ENCODE measurements at regions not wholly inside any gene's neighbourhood (a gene's known extent, or its start where the extent isn't known, plus 50 kb on each side); places are given as distances from the start of the nearest gene placed in this dataset.

DNA sequence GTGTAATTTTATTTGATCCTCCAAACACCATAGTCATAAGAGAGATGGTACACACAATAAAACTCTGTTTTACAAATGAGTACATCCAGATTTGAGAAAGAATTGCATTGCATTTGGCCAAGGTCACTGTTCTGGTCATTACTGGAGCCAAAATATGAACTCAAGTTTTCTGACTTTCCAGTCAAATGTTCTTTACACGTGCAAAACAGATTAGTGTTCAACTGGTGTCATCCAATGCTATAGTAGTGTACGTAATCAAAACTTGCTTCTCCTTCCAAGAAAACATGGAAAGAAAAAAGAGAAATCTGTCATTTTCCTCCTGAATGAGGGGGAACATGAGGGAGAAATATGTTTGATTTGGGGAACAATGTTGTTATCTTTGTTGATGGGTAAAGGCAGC is 291.9 kb downstream of the NAF1 start:
- ATAC-seq (no peak), DNase-seq (no peak)
- H3K9ac ChIP-seq (ENCODE audit: low read length), result no peak overlapping the region
- CTCF ChIA-PET, result no interaction called here
- H3K4me1 ChIP-seq (ENCODE audit: insufficient read depth, low read length), result no peaks in the 10 kb centered on the region
- no peaks in the 10 kb centered on the region for H3K79me2 ChIP-seq (ENCODE audit: low read length)
- H2AFZ ChIP-seq (ENCODE audit: low read length), result no peak overlapping the region
- no peaks in the 10 kb centered on the region for H3K27me3 ChIP-seq (ENCODE audit: low read length)
- BruUV-seq (replicated peaks), result no TSS peak
- intact Hi-C loops (cut with micrococcal nuclease), result no loop called here
- no peak overlapping the region for H3K4me3 ChIP-seq (ENCODE audit: low read length)
- H3K36me3 ChIP-seq (ENCODE audit: low read depth, low read length), result no peaks in the 10 kb centered on the region
- H3F3A ChIP-seq (ENCODE audit: low read length, unreplicated experiment), result no peaks in the 10 kb centered on the region
- no peak overlapping the region for H3K4me2 ChIP-seq (ENCODE audit: low read length)
- no peaks in the 10 kb centered on the region for H3K9me3 ChIP-seq (ENCODE audit: low read length)
- no peak overlapping the region for H3K27ac ChIP-seq (ENCODE audit: low read length)
- POLR2A ChIA-PET (ENCODE audit: unreplicated experiment), result no interaction called here
- no peaks in the 10 kb centered on the region for H4K20me1 ChIP-seq (ENCODE audit: low read length)
- no peak for TF ChIP-seq EZH2 (IDR thresholded peaks at IDR 0.05; ENCODE audit: low read length, unreplicated experiment)
- no peak for TF ChIP-seq EZH2phosphoT487 (IDR thresholded peaks at IDR 0.05; ENCODE audit: borderline replicate concordance, low read length)
- TF ChIP-seq CTCF (conservative IDR thresholded peaks at IDR 0.05; ENCODE audit: low read depth, low read length), result no peak
- H3K9me2 ChIP-seq (replicated peaks; ENCODE audit: low read length), result no peaks in the 10 kb centered on the region

DNA sequence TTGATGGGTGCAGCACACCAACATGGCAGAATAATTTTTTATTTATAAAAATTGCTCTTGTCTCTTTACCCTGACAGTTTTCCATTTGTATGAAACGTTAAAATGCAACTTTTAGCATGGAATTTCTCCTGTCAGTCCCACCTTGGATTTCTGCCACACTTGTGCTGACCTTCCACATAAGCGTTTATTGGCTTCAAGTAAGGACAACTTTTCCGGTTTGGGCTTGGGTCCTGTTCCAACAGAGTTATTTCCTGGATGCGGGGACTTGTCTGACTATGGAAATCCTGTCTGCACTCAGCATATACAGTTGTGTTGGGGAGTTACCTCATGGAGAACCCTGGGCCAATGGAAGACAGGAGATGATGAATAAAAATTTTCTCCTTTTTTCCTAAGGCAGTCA is 294.7 kb downstream of the NAF1 start:
- ATAC-seq, result no peak

GRCh38 chr4:162869157-162869556 is 297.5 kb downstream of the NAF1 start:
- no peak overlapping the region for H3K4me3 ChIP-seq (ENCODE audit: low read length)
- H4K20me1 ChIP-seq (ENCODE audit: low read length), result no peaks in the 10 kb centered on the region
- no peak overlapping the region for H2AFZ ChIP-seq (ENCODE audit: low read length)
- no peaks in the 10 kb centered on the region for H3F3A ChIP-seq (ENCODE audit: low read length, unreplicated experiment)
- CTCF ChIA-PET, result no interaction called here
- no TSS peak for BruUV-seq (replicated peaks)
- H3K9ac ChIP-seq (ENCODE audit: low read length), result no peak overlapping the region
- no peaks in the 10 kb centered on the region for H3K79me2 ChIP-seq (ENCODE audit: low read length)
- H3K9me3 ChIP-seq (ENCODE audit: low read length), result no peaks in the 10 kb centered on the region
- intact Hi-C loops (cut with micrococcal nuclease), result no loop called here
- POLR2A ChIA-PET (ENCODE audit: unreplicated experiment), result no interaction called here
- H3K9me2 ChIP-seq (replicated peaks; ENCODE audit: low read length), result no peaks in the 10 kb centered on the region
- H3K36me3 ChIP-seq (ENCODE audit: low read depth, low read length), result no peaks in the 10 kb centered on the region
- H3K4me1 ChIP-seq (ENCODE audit: insufficient read depth, low read length), result no peaks in the 10 kb centered on the region
- H3K4me2 ChIP-seq (ENCODE audit: low read length), result no peak overlapping the region
- no peak for DNase-seq
- TF ChIP-seq CTCF (conservative IDR thresholded peaks at IDR 0.05; ENCODE audit: low read depth, low read length), result no peak
- TF ChIP-seq EZH2 (IDR thresholded peaks at IDR 0.05; ENCODE audit: low read length, unreplicated experiment), result no peak
- no peak for TF ChIP-seq EZH2phosphoT487 (IDR thresholded peaks at IDR 0.05; ENCODE audit: borderline replicate concordance, low read length)
- ATAC-seq, result no peak
- no peaks in the 10 kb centered on the region for H3K27me3 ChIP-seq (ENCODE audit: low read length)
- no peak overlapping the region for H3K27ac ChIP-seq (ENCODE audit: low read length)

More for the DNA sequence above, 294.7 kb downstream of the NAF1 start:
- Histone ChIP-seq H3K27me3 (ENCODE audit: low read length) (no peaks in the 10 kb centered on the region), H3K4me3 (ENCODE audit: low read length) (no peak overlapping the region), H2AFZ (ENCODE audit: low read length) (no peak overlapping the region), H3K27ac (ENCODE audit: low read length) (no peak overlapping the region), H4K20me1 (ENCODE audit: low read length) (no peaks in the 10 kb centered on the region), H3F3A (ENCODE audit: low read length, unreplicated experiment) (no peaks in the 10 kb centered on the region), H3K9me3 (ENCODE audit: low read length) (no peaks in the 10 kb centered on the region), H3K4me1 (ENCODE audit: insufficient read depth, low read length) (no peaks in the 10 kb centered on the region), H3K4me2 (ENCODE audit: low read length) (no peak overlapping the region), H3K36me3 (ENCODE audit: low read depth, low read length) (no peaks in the 10 kb centered on the region), H3K9ac (ENCODE audit: low read length) (no peak overlapping the region), H3K79me2 (ENCODE audit: low read length) (no peaks in the 10 kb centered on the region), H3K9me2 (replicated peaks; ENCODE audit: low read length) (no peaks in the 10 kb centered on the region)
- no peak for DNase-seq
- CTCF ChIA-PET, result no interaction called here
- intact Hi-C loops (cut with micrococcal nuclease), result no loop called here
- POLR2A ChIA-PET (ENCODE audit: unreplicated experiment), result no interaction called here
- no TSS peak for BruUV-seq (replicated peaks)
- TF ChIP-seq EZH2 (IDR thresholded peaks at IDR 0.05; ENCODE audit: low read length, unreplicated experiment) (no peak), CTCF (conservative IDR thresholded peaks at IDR 0.05; ENCODE audit: low read depth, low read length) (no peak), EZH2phosphoT487 (IDR thresholded peaks at IDR 0.05; ENCODE audit: borderline replicate concordance, low read length) (no peak)

All from PC-3 (cell line).